Endothelial cell of umbilical vein (primary cell): ENCODE measurements at regions not wholly inside any gene's neighbourhood (a gene's known extent, or its start where the extent isn't known, plus 50 kb on each side); places are given as distances from the start of the nearest gene placed in this dataset.

Source experiments
- BruUV-seq: library from RNA; stranded (reverse); fragments of 400-500 nt; replicated peaks from 2 replicates; lab custom pipeline; 2021; lab: Mats Ljungman, UMichigan
- CTCF ChIA-PET: fragments of 300-600, 350-600 bp; sonication (Branson Sonifier 250); formaldehyde crosslinking; loops from one replicate; lab custom pipeline; 2021; ENCODE audit warnings: antibody characterized with exemption, inconsistent platforms; lab: Charles Lee
- POLR2A ChIA-PET: fragments of 300-600, 350-600 bp; sonication (Branson Sonifier 250); formaldehyde crosslinking; loops from one replicate; lab custom pipeline; 2021; ENCODE audit warnings: antibody characterized with exemption, inconsistent platforms; lab: Charles Lee
- DNase-seq: peaks from one replicate; pipeline ENCODE4 v3.0.0-alpha.2; 2011; ENCODE audit warnings: low read depth, low spot score
- FAIRE-seq: peaks from 2 replicates; lab custom pipeline; 2011; peaks lifted over from hg19 to GRCh38; lab: Jason Lieb, UNC
- H2AFZ ChIP-seq: 2 replicates; pipeline ENCODE4 v1.6.0; 2012; ENCODE audit warnings: low read depth, low read length, control low read depth, inconsistent platforms
- H3K27ac ChIP-seq: 2 replicates; pipeline ENCODE4 v1.5.1; 2011; ENCODE audit warnings: low read depth, mild to moderate bottlenecking, control low read depth, low read length, moderate library complexity; ENCODE audit not compliant: insufficient read depth
- H3K27me3 ChIP-seq, 2 experiments: 2 replicates each; pipeline versions ENCODE4 v1.6.0 to v1.6.1; 2011; ENCODE audit warnings: low read length in 2 of 2, mixed read lengths in 1 of 2; ENCODE audit not compliant: control insufficient read depth in 2 of 2, insufficient read depth in 2 of 2
- H3K36me3 ChIP-seq, 2 experiments: 2 replicates in 1 of 2; 3 replicates in 1 of 2; pipeline ENCODE4 v1.5.1; 2011; ENCODE audit warnings: low read length in 2 of 2, mild to moderate bottlenecking in 1 of 2, moderate library complexity in 1 of 2; ENCODE audit not compliant: control insufficient read depth in 2 of 2, insufficient read depth in 2 of 2; ENCODE audit errors: extremely low read depth in 1 of 2
- H3K4me1 ChIP-seq: 3 replicates; pipeline ENCODE4 v1.5.1; 2011; ENCODE audit warnings: mild to moderate bottlenecking, low read length; ENCODE audit not compliant: control insufficient read depth, insufficient read depth; ENCODE audit errors: extremely low read depth
- H3K4me2 ChIP-seq: 2 replicates; pipeline ENCODE4 v1.6.1; 2011; ENCODE audit warnings: low read length, control low read depth, mixed read lengths; ENCODE audit not compliant: insufficient read depth
- H3K4me3 ChIP-seq, 3 experiments: fragments of 200-600 bp in 1 of 3; sonication (generic), shearing (Covaris generic) in 1 of 3; replicated peaks in 1 of 3; 2 replicates each; pipeline ENCODE4 v1.5.1; 2011 to 2016; ENCODE audit warnings: control low read depth in 3 of 3, low read length in 3 of 3, mild to moderate bottlenecking in 2 of 3, inconsistent platforms in 1 of 3, low read depth in 1 of 3, moderate library complexity in 1 of 3; ENCODE audit not compliant: insufficient read depth in 1 of 3
- H3K79me2 ChIP-seq: 2 replicates; pipeline ENCODE4 v1.6.0; 2012; ENCODE audit warnings: low read length, inconsistent platforms; ENCODE audit not compliant: control insufficient read depth, insufficient read depth
- H3K9ac ChIP-seq: replicated peaks from 2 replicates; pipeline ENCODE3; 2011; ENCODE audit warnings: low read length, control low read depth; ENCODE audit not compliant: insufficient read depth; ENCODE audit errors: extremely low read depth
- H3K9me1 ChIP-seq: replicated peaks from 3 replicates; pipeline ENCODE4 v1.6.0; 2011; ENCODE audit warnings: mild to moderate bottlenecking, low read length; ENCODE audit not compliant: control insufficient read depth, insufficient read depth; ENCODE audit errors: extremely low read depth
- H3K9me3 ChIP-seq: replicated peaks from 2 replicates; pipeline ENCODE4 v1.5.1; 2012; ENCODE audit warnings: low read length, inconsistent platforms; ENCODE audit not compliant: control insufficient read depth, insufficient read depth
- H4K20me1 ChIP-seq: replicated peaks from 2 replicates; pipeline ENCODE3; 2011; ENCODE audit warnings: mild to moderate bottlenecking, low read length; ENCODE audit not compliant: control insufficient read depth, insufficient read depth; ENCODE audit errors: extremely low read depth
- EZH2 ChIP-seq: IDR thresholded peaks from 2 replicates; pipeline ENCODE4 v1.6.1; 2012; ENCODE audit warnings: borderline replicate concordance, low read depth, mild to moderate bottlenecking, moderate library complexity, low read length, inconsistent platforms; ENCODE audit not compliant: severe bottlenecking
- FOS ChIP-seq: IDR thresholded peaks from 2 replicates; pipeline ENCODE4 v1.6.1; 2011; ENCODE audit warnings: mild to moderate bottlenecking, low read length, moderate library complexity, borderline replicate concordance; ENCODE audit not compliant: insufficient read depth
- GATA2 ChIP-seq: IDR thresholded peaks from 2 replicates; pipeline ENCODE4 v1.7.0; 2011; ENCODE audit warnings: low read depth, mild to moderate bottlenecking, moderate library complexity, mixed read lengths, low read length; ENCODE audit not compliant: insufficient read length, insufficient read depth
- JUN ChIP-seq: IDR thresholded peaks from 2 replicates; pipeline ENCODE4 v1.6.1; 2011; ENCODE audit warnings: borderline replicate concordance, low read depth; ENCODE audit not compliant: insufficient read length, insufficient read depth
- MYC ChIP-seq: IDR thresholded peaks from one replicate; pipeline ENCODE4 v1.6.1; 2011; ENCODE audit warnings: mild to moderate bottlenecking, low read depth, low read length
- POLR2A ChIP-seq: IDR thresholded peaks from 2 replicates; pipeline ENCODE4 v1.6.1; 2012; ENCODE audit warnings: low read depth, mild to moderate bottlenecking, control low read depth, low read length
- POLR2AphosphoS5 ChIP-seq: IDR thresholded peaks from 2 replicates; pipeline ENCODE4 v1.6.1; 2012; ENCODE audit warnings: low read depth, mild to moderate bottlenecking, control low read depth, low read length, moderate library complexity; ENCODE audit not compliant: insufficient read depth
- dilution Hi-C: fragments of 300-500 bp; cut with MboI; formaldehyde crosslinking; loops from one replicate; pipeline ENCODE4 v1.15.0; 2019; ENCODE audit warnings: low sequenced_read_pairs; ENCODE audit not compliant: extremely low pct_ligation_motif_present
- intact Hi-C: fragments of 100-400 bp; cut with micrococcal nuclease; formaldehyde crosslinking; loops from one replicate; pipeline ENCODE4 v1.10.0; 2022
- TF ChIP-seq, protein P1 (sequence below), 2 donors: IDR thresholded peaks; 1 replicate in 1 of 2; 2 replicates in 1 of 2; pipeline ENCODE4 v1.5.1; 2011; ENCODE audit warnings: low read length in 2 of 2, mild to moderate bottlenecking in 2 of 2, moderate library complexity in 2 of 2, control low read depth in 1 of 2, inconsistent platforms in 1 of 2, low read depth in 1 of 2; ENCODE audit not compliant: insufficient read depth in 1 of 2; ENCODE audit errors: extremely low read depth in 1 of 2
- TF ChIP-seq, protein P2 (sequence below): IDR thresholded peaks from 2 replicates; pipeline ENCODE4 v1.6.1; 2011; ENCODE audit not compliant: insufficient read depth, insufficient read length

DNA sequence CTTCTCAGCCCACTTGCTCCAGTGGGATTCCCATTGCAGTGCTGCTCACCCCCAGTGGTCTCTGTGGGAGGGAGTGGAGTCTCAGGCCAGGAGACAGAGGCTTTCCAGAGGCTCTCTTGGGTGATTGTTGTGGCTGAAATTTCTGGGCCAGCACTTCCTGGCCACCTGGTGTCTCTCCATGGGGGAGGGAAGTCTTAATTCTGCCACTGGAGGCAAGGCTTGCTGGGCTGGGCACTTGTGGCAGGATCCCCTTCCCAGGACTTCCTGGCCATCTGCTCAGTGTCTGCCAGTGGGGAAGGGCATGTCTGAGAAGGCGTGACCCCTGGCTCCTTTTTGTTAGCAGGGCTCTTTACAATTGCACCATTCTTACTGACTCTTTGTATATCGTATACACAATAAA lies 351.8 kb downstream of the GABRB3 start:
- FAIRE-seq (no peak), DNase-seq (no peak)
- Histone ChIP-seq H3K27me3 (no peaks in the 10 kb centered on the region), H3K27ac (no peak overlapping the region), H3K79me2 (no peaks in the 10 kb centered on the region), H3K4me1 (no peaks in the 10 kb centered on the region), H3K36me3 (no peaks in the 10 kb centered on the region), H2AFZ (no peak overlapping the region), H3K9me1 (no peaks in the 10 kb centered on the region), H3K9ac (no peak overlapping the region), H3K4me3 (no peak overlapping the region), H3K4me2 (no peak overlapping the region), H4K20me1 (no peaks in the 10 kb centered on the region), H3K9me3 (peaks cover 5% of the 10 kb centered on the region)
- TF ChIP-seq GATA2 = no peak
- no peak for TF ChIP-seq JUN
- TF ChIP-seq POLR2A = no peak
- TF ChIP-seq POLR2AphosphoS5 = no peak
- TF ChIP-seq MYC = no peak
- TF ChIP-seq, protein P1, sequence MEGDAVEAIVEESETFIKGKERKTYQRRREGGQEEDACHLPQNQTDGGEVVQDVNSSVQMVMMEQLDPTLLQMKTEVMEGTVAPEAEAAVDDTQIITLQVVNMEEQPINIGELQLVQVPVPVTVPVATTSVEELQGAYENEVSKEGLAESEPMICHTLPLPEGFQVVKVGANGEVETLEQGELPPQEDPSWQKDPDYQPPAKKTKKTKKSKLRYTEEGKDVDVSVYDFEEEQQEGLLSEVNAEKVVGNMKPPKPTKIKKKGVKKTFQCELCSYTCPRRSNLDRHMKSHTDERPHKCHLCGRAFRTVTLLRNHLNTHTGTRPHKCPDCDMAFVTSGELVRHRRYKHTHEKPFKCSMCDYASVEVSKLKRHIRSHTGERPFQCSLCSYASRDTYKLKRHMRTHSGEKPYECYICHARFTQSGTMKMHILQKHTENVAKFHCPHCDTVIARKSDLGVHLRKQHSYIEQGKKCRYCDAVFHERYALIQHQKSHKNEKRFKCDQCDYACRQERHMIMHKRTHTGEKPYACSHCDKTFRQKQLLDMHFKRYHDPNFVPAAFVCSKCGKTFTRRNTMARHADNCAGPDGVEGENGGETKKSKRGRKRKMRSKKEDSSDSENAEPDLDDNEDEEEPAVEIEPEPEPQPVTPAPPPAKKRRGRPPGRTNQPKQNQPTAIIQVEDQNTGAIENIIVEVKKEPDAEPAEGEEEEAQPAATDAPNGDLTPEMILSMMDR (IDR thresholded peaks at IDR 0.05; ENCODE audit: extremely low read depth in 1 of 2, insufficient read depth in 1 of 2, low read depth in 1 of 2, low read length in 2 of 2) = no peak
- TF ChIP-seq EZH2 = no peak
- TF ChIP-seq FOS = no peak
- TF ChIP-seq, protein P2, sequence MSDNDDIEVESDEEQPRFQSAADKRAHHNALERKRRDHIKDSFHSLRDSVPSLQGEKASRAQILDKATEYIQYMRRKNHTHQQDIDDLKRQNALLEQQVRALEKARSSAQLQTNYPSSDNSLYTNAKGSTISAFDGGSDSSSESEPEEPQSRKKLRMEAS = no peak
- CTCF ChIA-PET = no interaction called here
- intact Hi-C loops = no loop called here
- no TSS peak for BruUV-seq
- POLR2A ChIA-PET = no interaction called here
- dilution Hi-C loops = no loop called here
